PFSK-1 (cell line): ENCODE measurements at regions not wholly inside any gene's neighbourhood (a gene's known extent, or its start where the extent isn't known, plus 50 kb on each side); places are given as distances from the start of the nearest gene placed in this dataset.

Source experiments
- REST ChIP-seq, 2 experiments: IDR thresholded peaks; 2 replicates each; pipeline versions ENCODE4 v1.6.1 to v1.8.0; 2011 to 2012; ENCODE audit warnings: low read depth in 2 of 2, low read length in 2 of 2, control low read depth in 1 of 2, inconsistent platforms in 1 of 2, mild to moderate bottlenecking in 1 of 2, moderate library complexity in 1 of 2; ENCODE audit not compliant: insufficient read depth in 1 of 2
- TAF1 ChIP-seq: IDR thresholded peaks from 2 replicates; pipeline ENCODE4 v1.6.1; 2012; ENCODE audit warnings: low read length, control low read depth, borderline replicate concordance; ENCODE audit not compliant: insufficient read depth

DNA sequence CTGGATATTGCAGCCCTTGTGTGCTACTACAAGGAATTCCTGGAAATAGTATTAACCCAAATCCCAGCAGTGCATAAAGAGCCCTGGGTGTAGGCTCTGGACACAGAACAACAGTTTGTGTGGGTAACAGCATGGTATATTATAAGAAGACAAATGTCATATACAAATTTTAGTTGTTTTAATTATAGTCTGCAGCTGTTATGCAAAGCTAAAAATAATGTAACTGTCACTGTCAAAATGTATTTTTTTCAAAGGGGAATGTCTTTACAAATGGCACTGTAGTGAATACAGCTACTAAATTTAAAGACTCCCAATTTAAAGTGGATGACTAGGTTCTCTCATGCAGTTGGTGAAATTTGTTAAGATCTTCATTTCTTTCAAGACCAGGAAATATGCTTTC lies 339.0 kb downstream of the GPR37 start:
- TF ChIP-seq TAF1 (no peak), REST (IDR thresholded peaks at IDR 0.05; ENCODE audit: insufficient read depth in 1 of 2, low read depth in 2 of 2, low read length in 2 of 2) (no peak)
